ENCODE measurements at regions not wholly inside any gene's neighbourhood (a gene's known extent, or its start where the extent isn't known, plus 50 kb on each side); places are given as distances from the start of the nearest gene placed in this dataset.

- TF ChIP-seq CTCF (IDR thresholded peaks at IDR 0.05) (no peak), POLR2A (IDR thresholded peaks at IDR 0.05) (no peak)
Observed at GRCh38 chr5:90117005-90117404, 292.6 kb downstream of the CETN3 start.
